Right renal pelvis (tissue), 4 donors: ENCODE measurements at regions not wholly inside any gene's neighbourhood (a gene's known extent, or its start where the extent isn't known, plus 50 kb on each side); places are given as distances from the start of the nearest gene placed in this dataset.
A peak's percentile ranks its signal among the peaks of the same experiment; 100 is the strongest.
"Not testable (repeated sequence)": the region's sequence is repeated elsewhere in the genome, so short reads cannot be mapped to it uniquely, and the experiment has no call there.

ENCODE experiments used
- DNase-seq, 4 donors: peaks; one replicate each; pipeline ENCODE4 v3.0.0-alpha.2; 2013; ENCODE audit warnings: low read depth in 4 of 4, low spot score in 3 of 4, missing footprints in 1 of 4

- no peak for DNase-seq
These were observed 63.7 kb upstream of the SYT4 start for GRCh38 chr18:43341014-43341413.

DNA sequence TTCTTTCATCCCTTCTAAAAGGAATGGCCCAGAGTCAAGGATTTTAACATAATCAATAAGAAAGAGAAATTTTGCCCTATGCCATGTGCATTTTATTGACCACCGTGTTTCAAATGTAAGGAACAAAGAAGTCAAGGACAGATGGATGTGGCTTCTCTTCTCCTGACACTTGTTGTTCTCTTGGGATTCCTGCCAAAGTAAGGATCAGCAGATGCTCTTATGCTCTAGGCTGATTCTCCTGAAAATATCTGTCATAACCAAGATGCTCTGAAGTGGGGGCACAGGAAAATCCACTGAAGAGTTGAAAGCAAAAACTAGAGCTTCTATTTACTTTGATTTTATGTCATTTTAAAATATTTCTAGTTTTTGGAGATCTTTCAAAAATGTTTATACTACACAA lies 72.9 kb upstream of the SYT4 start:
- no peak for DNase-seq

- DNase-seq: no peak
These were observed 87.2 kb upstream of the SYT4 start for GRCh38 chr18:43364535-43364934.

DNA sequence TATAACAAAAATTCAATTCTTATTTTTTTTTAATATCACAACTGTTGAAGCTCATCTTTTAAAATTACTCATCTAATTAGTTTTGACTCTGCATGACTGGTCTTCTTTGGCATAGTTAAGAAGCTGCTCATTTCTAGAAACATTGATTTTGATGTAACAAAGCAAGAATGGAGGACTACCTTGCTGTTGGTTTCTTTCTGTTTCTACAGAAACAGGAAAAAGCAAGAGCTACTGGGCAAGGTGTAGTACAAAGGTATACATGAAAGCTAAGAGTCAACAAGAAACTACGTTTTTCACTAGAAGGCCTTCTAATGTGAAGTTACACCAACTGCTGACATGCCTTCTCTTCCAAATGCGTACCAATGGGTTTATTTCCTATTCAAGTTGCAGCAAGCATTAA lies 90.6 kb upstream of the SYT4 start:
- DNase-seq: no peak

- not testable (repeated sequence) for DNase-seq
These were observed 92.0 kb upstream of the SYT4 start for GRCh38 chr18:43369311-43369710.

DNA sequence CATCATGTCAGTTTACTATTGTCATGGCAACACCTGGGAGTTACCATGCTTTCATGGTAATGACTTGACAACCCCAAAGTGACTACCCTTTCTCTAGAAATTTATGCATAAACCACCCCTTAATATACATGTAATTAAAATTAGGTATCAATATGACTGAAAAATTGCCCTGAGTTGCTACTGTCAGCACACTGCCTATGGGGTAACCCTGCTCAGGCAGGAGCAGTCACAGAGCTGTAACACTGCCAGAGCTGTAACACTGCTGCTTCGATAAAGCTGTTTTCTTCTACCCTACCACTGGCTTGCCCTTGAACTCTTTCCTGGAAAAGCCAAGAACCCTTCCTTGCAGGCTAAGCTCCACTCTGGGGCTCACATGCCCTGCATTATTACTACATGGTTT lies 95.5 kb upstream of the SYT4 start:
- no peak for DNase-seq

GRCh38 chr18:43380104-43380672 lies 102.9 kb upstream of the SYT4 start:
- DNase-seq: no peak

- no peak for DNase-seq
These were observed 105.5 kb upstream of the SYT4 start for GRCh38 chr18:43382641-43383403.

GRCh38 chr18:43389163-43389562 lies 111.9 kb upstream of the SYT4 start:
- no peak for DNase-seq

DNA sequence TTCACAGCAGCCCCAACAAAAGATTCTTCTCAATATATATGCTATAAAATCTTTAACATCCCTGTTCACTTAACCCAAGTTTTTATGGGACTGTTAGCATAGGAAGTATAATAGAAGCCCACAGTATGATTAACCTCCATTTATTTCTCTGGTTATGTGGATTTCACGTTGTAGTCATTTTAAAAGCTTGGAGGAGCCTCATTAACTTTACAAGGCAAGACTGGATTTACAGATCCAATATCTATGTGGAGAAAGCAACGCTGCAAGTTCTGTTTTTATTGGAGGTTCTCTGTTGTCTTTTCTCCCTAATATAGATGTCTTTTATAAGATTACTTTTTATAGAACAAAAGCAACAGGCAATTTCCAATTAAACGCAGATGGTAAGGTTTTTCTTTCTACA lies 114.9 kb upstream of the SYT4 start:
- DNase-seq: no peak

DNA sequence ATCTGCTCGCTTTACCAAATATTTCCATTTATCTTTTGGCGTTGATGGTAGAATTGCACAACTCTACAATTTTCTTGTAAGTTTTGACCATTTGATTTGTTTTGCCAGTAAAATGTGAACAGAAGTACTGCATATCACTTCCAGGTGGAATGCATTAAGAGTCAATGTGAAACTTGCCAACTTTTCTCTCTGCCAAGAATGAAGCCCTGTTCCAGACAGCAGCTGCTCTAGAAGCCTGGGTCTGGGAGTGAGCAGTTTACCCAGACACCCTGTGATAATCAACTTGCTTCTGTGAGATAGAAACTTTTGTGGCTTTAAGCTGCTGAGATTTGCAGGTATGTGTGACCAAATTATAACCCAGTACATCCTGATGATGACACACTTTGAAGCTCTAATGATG lies 115.9 kb upstream of the SYT4 start:
- no peak for DNase-seq

DNA sequence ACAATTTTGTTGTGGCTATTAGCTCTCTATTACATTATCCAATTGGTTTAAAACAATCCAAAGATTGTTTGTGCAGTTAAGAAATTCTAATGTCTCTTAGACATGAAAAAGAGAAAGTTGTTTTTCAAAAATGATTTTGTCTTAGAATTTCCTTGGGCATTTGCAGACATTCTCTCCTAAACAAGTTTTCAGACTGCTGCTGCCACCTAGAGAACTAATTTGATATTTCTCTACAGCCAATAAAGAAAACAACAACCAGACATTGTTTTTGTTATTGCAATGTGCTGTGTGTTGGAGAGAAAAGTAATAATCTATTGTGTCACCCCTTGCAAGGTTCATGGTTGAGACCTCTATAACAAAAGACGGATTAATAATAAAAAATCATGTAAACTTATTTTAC lies 119.0 kb upstream of the SYT4 start:
- peak in 2 of 4 donors; percentile 10 to 19 for DNase-seq

DNA sequence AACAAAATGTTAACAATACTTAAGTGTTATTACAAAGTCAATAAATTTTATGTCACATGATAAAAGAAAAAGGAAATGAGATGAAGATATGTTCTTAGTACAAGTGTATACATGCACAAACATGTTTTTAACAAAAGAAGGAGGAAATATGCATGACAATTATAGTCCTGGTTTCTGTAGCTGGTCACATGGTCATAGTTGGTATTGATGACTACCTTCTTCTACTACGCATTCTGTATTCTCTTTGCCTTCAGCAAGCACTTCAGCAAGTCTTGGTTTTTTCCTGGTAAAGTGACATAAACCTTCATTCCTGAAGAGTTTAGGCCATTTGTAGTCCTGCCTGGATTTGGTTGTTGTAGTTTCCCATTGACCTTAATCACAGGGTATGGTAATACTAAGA lies 121.3 kb upstream of the SYT4 start:
- no peak for DNase-seq

- DNase-seq: no peak
These were observed 127.8 kb upstream of the SYT4 start for GRCh38 chr18:43405097-43405496.

- DNase-seq: no peak
These were observed 136.7 kb upstream of the SYT4 start for GRCh38 chr18:43414006-43414405.

- no peak for DNase-seq
These were observed 142.8 kb upstream of the SYT4 start for GRCh38 chr18:43420091-43420490.

DNA sequence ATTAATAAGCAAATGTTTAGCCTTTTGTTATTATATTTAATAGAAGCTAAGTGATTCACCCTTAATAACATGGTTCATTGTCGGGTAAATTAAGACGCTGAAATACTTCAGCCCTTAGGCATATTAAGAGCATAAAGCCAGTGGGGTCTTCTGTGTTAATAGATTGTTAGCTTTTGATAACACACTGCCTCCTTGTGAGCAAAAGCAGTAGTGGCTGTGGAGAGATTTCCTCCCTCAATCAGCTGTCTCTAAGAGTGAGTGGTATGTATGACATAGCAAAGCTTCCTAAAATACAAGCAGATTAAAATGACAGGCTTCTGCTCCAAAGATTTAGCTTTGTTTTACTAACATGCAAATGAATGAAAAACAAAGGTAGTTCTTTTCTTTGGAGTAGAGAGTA lies 143.7 kb upstream of the SYT4 start:
- DNase-seq: no peak

- DNase-seq: no peak
These were observed 145.2 kb upstream of the SYT4 start for GRCh38 chr18:43422518-43422917.

GRCh38 chr18:43435851-43436250 lies 158.6 kb upstream of the SYT4 start:
- DNase-seq: no peak

- DNase-seq: no peak
These were observed 164.8 kb upstream of the SYT4 start for GRCh38 chr18:43442131-43442530.

DNA sequence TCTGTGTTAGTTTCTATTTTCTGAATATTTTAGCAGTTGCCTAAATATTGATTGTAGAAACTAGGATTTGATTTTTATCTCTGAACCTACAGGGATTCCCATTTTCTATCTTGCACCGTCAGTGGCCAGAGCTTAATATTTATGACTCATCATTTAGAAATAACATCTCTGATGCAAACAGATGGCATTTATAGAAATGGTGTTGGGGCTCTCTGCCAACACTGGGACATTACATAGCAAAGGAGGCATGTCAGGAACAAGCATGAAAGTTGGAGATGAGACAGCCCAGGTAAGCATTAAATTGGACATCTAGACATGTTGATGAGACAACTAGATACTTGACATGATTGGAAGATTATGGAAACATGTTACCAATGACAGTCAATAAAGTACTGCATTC lies 165.3 kb upstream of the SYT4 start:
- DNase-seq: no peak

- DNase-seq: no peak
These were observed 188.2 kb upstream of the SYT4 start for GRCh38 chr18:43465483-43465882.

GRCh38 chr18:43471873-43472272 lies 194.6 kb upstream of the SYT4 start:
- DNase-seq: no peak
